ENCODE measurements at regions not wholly inside any gene's neighbourhood (a gene's known extent, or its start where the extent isn't known, plus 50 kb on each side); places are given as distances from the start of the nearest gene placed in this dataset.

GRCh38 chr13:31929031-31929770 is 102.4 kb upstream of the FRY start:
- no peak for DNase-seq

GRCh38 chr13:31930490-31930889 is 101.1 kb upstream of the FRY start:
- no peak for DNase-seq

GRCh38 chr13:31930901-31931522 is 100.6 kb upstream of the FRY start:
- DNase-seq, result no peak

GRCh38 chr13:31937436-31937835 is 94.1 kb upstream of the FRY start:
- DNase-seq, result no peak

- DNase-seq, result no peak
Observed at GRCh38 chr13:31940076-31940475, 91.5 kb upstream of the FRY start.

GRCh38 chr13:31943591-31943990 is 88.0 kb upstream of the FRY start:
- DNase-seq, result no peak

GRCh38 chr13:31944262-31945160 is 87.1 kb upstream of the FRY start:
- no peak for DNase-seq

- no peak for DNase-seq
Observed at GRCh38 chr13:31945202-31945961, 86.2 kb upstream of the FRY start.

- DNase-seq, result no peak
Observed at GRCh38 chr13:31946091-31946770, 85.3 kb upstream of the FRY start.

- DNase-seq, result no peak
Observed at GRCh38 chr13:31947105-31947504, 84.5 kb upstream of the FRY start.

GRCh38 chr13:31947506-31947905 is 84.1 kb upstream of the FRY start:
- DNase-seq, result no peak

- no peak for DNase-seq
Observed at GRCh38 chr13:31949486-31949885, 82.1 kb upstream of the FRY start.

GRCh38 chr13:31950111-31950815 is 81.3 kb upstream of the FRY start:
- no peak for DNase-seq

GRCh38 chr13:31951215-31951678 is 80.3 kb upstream of the FRY start:
- no peak for DNase-seq

- DNase-seq, result no peak
Observed at GRCh38 chr13:31952641-31953380, 78.8 kb upstream of the FRY start.

GRCh38 chr13:31955101-31955500 is 76.5 kb upstream of the FRY start:
- DNase-seq, result no peak

- DNase-seq, result no peak
Observed at GRCh38 chr13:31955741-31956140, 75.8 kb upstream of the FRY start.

- no peak for DNase-seq
Observed at GRCh38 chr13:31956980-31957644, 74.5 kb upstream of the FRY start.

- DNase-seq, result no peak
Observed at GRCh38 chr13:31957772-31958171, 73.8 kb upstream of the FRY start.

GRCh38 chr13:31962731-31963370 is 68.7 kb upstream of the FRY start:
- DNase-seq, result no peak
